Right renal pelvis (tissue), 4 donors: ENCODE measurements at regions not wholly inside any gene's neighbourhood (a gene's known extent, or its start where the extent isn't known, plus 50 kb on each side); places are given as distances from the start of the nearest gene placed in this dataset.

Experiments
- DNase-seq, 4 donors: peaks; one replicate each; pipeline ENCODE4 v3.0.0-alpha.2; 2013; ENCODE audit warnings: low read depth in 4 of 4, low spot score in 3 of 4, missing footprints in 1 of 4

GRCh38 chr4:163863082-163863481 is 368.6 kb downstream of the TMA16 start:
- DNase-seq = no peak

GRCh38 chr4:163865010-163865409 is 370.5 kb downstream of the TMA16 start:
- no peak for DNase-seq

GRCh38 chr4:163866728-163867315 is 372.3 kb downstream of the TMA16 start:
- DNase-seq = no peak

GRCh38 chr4:163868445-163868844 is 374.0 kb downstream of the TMA16 start:
- DNase-seq = no peak

GRCh38 chr4:163871078-163871477 is 376.6 kb downstream of the TMA16 start:
- no peak for DNase-seq

- DNase-seq = no peak
Measured at GRCh38 chr4:163875327-163875726, 380.8 kb downstream of the TMA16 start.

GRCh38 chr4:163878336-163879121 is 384.0 kb downstream of the TMA16 start:
- no peak for DNase-seq

GRCh38 chr4:163892417-163892816 is 397.9 kb downstream of the TMA16 start:
- no peak for DNase-seq

- no peak for DNase-seq
Measured at GRCh38 chr4:163895378-163896005, 401.0 kb downstream of the TMA16 start.

GRCh38 chr4:163901319-163901718 is 406.8 kb downstream of the TMA16 start:
- DNase-seq = no peak

GRCh38 chr4:163902417-163902816 is 407.9 kb downstream of the TMA16 start:
- DNase-seq = no peak

GRCh38 chr4:163911891-163912290 is 417.4 kb downstream of the TMA16 start:
- no peak for DNase-seq

- no peak for DNase-seq
Measured at GRCh38 chr4:163913571-163913970, 419.1 kb downstream of the TMA16 start.

- no peak for DNase-seq
Measured at GRCh38 chr4:163915896-163916295, 421.4 kb downstream of the TMA16 start.

- no peak for DNase-seq
Measured at GRCh38 chr4:163920426-163920825, 425.9 kb downstream of the TMA16 start.

GRCh38 chr4:163922302-163922701 is 427.8 kb downstream of the TMA16 start:
- DNase-seq = no peak

- DNase-seq = no peak
Measured at GRCh38 chr4:163923092-163923491, 428.6 kb downstream of the TMA16 start.

- no peak for DNase-seq
Measured at GRCh38 chr4:163930086-163930485, 435.6 kb downstream of the TMA16 start.

GRCh38 chr4:163932504-163932903 is 438.0 kb downstream of the TMA16 start:
- DNase-seq = no peak

- no peak for DNase-seq
Measured at GRCh38 chr4:163939597-163939996, 445.1 kb downstream of the TMA16 start.

- no peak for DNase-seq
Measured at GRCh38 chr4:163941221-163941905, 446.9 kb downstream of the TMA16 start.
